Muscle layer of colon (tissue), 2 donors: ENCODE measurements at regions not wholly inside any gene's neighbourhood (a gene's known extent, or its start where the extent isn't known, plus 50 kb on each side); places are given as distances from the start of the nearest gene placed in this dataset.

Source experiments
- H3K27ac ChIP-seq: one replicate; pipeline ENCODE4 v1.7.0; 2013; ENCODE audit warnings: low read depth, mild to moderate bottlenecking, low read length, moderate library complexity
- H3K27me3 ChIP-seq, 2 donors: one replicate each; pipeline ENCODE4 v1.7.0; 2013; ENCODE audit warnings: low read length in 2 of 2, mild to moderate bottlenecking in 2 of 2; ENCODE audit not compliant: insufficient read depth in 2 of 2, control insufficient read depth in 1 of 2
- H3K36me3 ChIP-seq: one replicate; pipeline ENCODE4 v1.7.0; 2013; ENCODE audit warnings: mild to moderate bottlenecking, low read length; ENCODE audit not compliant: insufficient read depth
- H3K4me1 ChIP-seq: one replicate; pipeline ENCODE4 v1.7.0; 2013; ENCODE audit warnings: mild to moderate bottlenecking, low read length; ENCODE audit not compliant: insufficient read depth
- H3K4me3 ChIP-seq, 2 donors: one replicate each; pipeline ENCODE4 v1.7.0; 2013; ENCODE audit warnings: low read length in 2 of 2, low read depth in 1 of 2, mild to moderate bottlenecking in 1 of 2, moderate library complexity in 1 of 2
- H3K9ac ChIP-seq: one replicate; pipeline ENCODE4 v1.7.0; 2013; ENCODE audit warnings: low read length
- H3K9me3 ChIP-seq: one replicate; pipeline ENCODE4 v1.7.0; 2013; ENCODE audit warnings: mild to moderate bottlenecking, low read length
- donor health status: abdominal sarcoma.
- donor health status: Adenocarcinoma of cecum.

GRCh38 chr5:174521449-174521848 lies 202.9 kb upstream of the MSX2 start:
- H3K9ac ChIP-seq, result no peak overlapping the region
- no peak overlapping the region for H3K27ac ChIP-seq
- H3K4me1 ChIP-seq, result no peaks in the 10 kb centered on the region
- no peaks in the 10 kb centered on the region for H3K27me3 ChIP-seq
- no peaks in the 10 kb centered on the region for H3K9me3 ChIP-seq
- H3K4me3 ChIP-seq, result no peak overlapping the region
- no peaks in the 10 kb centered on the region for H3K36me3 ChIP-seq

GRCh38 chr5:174522480-174523260 lies 201.7 kb upstream of the MSX2 start:
- Histone ChIP-seq H3K36me3 (no peaks in the 10 kb centered on the region), H3K9ac (no peak overlapping the region), H3K4me3 (no peak overlapping the region), H3K27me3 (no peaks in the 10 kb centered on the region), H3K9me3 (no peaks in the 10 kb centered on the region), H3K27ac (no peak overlapping the region), H3K4me1 (no peaks in the 10 kb centered on the region)

- Histone ChIP-seq H3K27me3 (no peaks in the 10 kb centered on the region), H3K27ac (no peak overlapping the region), H3K4me1 (no peaks in the 10 kb centered on the region), H3K4me3 (no peak overlapping the region), H3K9me3 (no peaks in the 10 kb centered on the region), H3K9ac (no peak overlapping the region), H3K36me3 (no peaks in the 10 kb centered on the region)
Measured at GRCh38 chr5:174523311-174524071, 200.9 kb upstream of the MSX2 start.

- no peaks in the 10 kb centered on the region for H3K9me3 ChIP-seq
- H3K27me3 ChIP-seq, result no peaks in the 10 kb centered on the region
- no peak overlapping the region for H3K27ac ChIP-seq
- no peaks in the 10 kb centered on the region for H3K36me3 ChIP-seq
- H3K4me3 ChIP-seq, result no peak overlapping the region
- no peaks in the 10 kb centered on the region for H3K4me1 ChIP-seq
- no peak overlapping the region for H3K9ac ChIP-seq
Measured at GRCh38 chr5:174524351-174524750, 200.0 kb upstream of the MSX2 start.

- no peak overlapping the region for H3K9ac ChIP-seq
- peaks cover 0 to 9% of the 10 kb centered on the region in 2 donors for H3K27me3 ChIP-seq
- H3K36me3 ChIP-seq, result no peaks in the 10 kb centered on the region
- no peak overlapping the region for H3K27ac ChIP-seq
- no peaks in the 10 kb centered on the region for H3K4me1 ChIP-seq
- H3K9me3 ChIP-seq, result no peaks in the 10 kb centered on the region
- H3K4me3 ChIP-seq, result no peak overlapping the region
Measured at GRCh38 chr5:174526177-174526576, 198.2 kb upstream of the MSX2 start.

- no peak overlapping the region for H3K4me3 ChIP-seq
- no peaks in the 10 kb centered on the region for H3K9me3 ChIP-seq
- H3K9ac ChIP-seq, result no peak overlapping the region
- H3K27ac ChIP-seq, result no peak overlapping the region
- no peaks in the 10 kb centered on the region for H3K4me1 ChIP-seq
- H3K36me3 ChIP-seq, result no peaks in the 10 kb centered on the region
- peaks cover 0 to 9% of the 10 kb centered on the region in 2 donors for H3K27me3 ChIP-seq
Measured at GRCh38 chr5:174527916-174528540, 196.4 kb upstream of the MSX2 start.

- H3K9me3 ChIP-seq, result no peaks in the 10 kb centered on the region
- H3K9ac ChIP-seq, result no peak overlapping the region
- H3K36me3 ChIP-seq, result no peaks in the 10 kb centered on the region
- no peaks in the 10 kb centered on the region for H3K4me1 ChIP-seq
- peaks cover 0 to 9% of the 10 kb centered on the region in 2 donors for H3K27me3 ChIP-seq
- H3K4me3 ChIP-seq, result no peak overlapping the region
- no peak overlapping the region for H3K27ac ChIP-seq
Measured at GRCh38 chr5:174528821-174529544, 195.4 kb upstream of the MSX2 start.

- Histone ChIP-seq H3K36me3 (no peaks in the 10 kb centered on the region), H3K4me3 (no peak overlapping the region)
Measured at GRCh38 chr5:174529925-174530681, 194.3 kb upstream of the MSX2 start.

GRCh38 chr5:174531782-174532191 lies 192.6 kb upstream of the MSX2 start:
- Histone ChIP-seq H3K36me3 (no peaks in the 10 kb centered on the region), H3K27me3 (peaks cover 0 to 9% of the 10 kb centered on the region in 2 donors), H3K4me1 (no peaks in the 10 kb centered on the region), H3K9me3 (no peaks in the 10 kb centered on the region), H3K4me3 (no peak overlapping the region), H3K9ac (no peak overlapping the region), H3K27ac (no peak overlapping the region)

More at GRCh38 chr5:174529925-174530681, 194.3 kb upstream of the MSX2 start:
- Histone ChIP-seq H3K4me1 (no peaks in the 10 kb centered on the region), H3K27ac (no peak overlapping the region), H3K27me3 (peaks cover 0 to 9% of the 10 kb centered on the region in 2 donors), H3K9ac (no peak overlapping the region), H3K9me3 (no peaks in the 10 kb centered on the region)

- Histone ChIP-seq H3K27ac (no peak overlapping the region), H3K9ac (no peak overlapping the region), H3K36me3 (no peaks in the 10 kb centered on the region), H3K27me3 (peaks cover 0 to 9% of the 10 kb centered on the region in 2 donors), H3K4me3 (no peak overlapping the region), H3K4me1 (no peaks in the 10 kb centered on the region), H3K9me3 (no peaks in the 10 kb centered on the region)
Measured at GRCh38 chr5:174532455-174533453, 191.6 kb upstream of the MSX2 start.
